PC-9 (cell line): ENCODE measurements at regions not wholly inside any gene's neighbourhood (a gene's known extent, or its start where the extent isn't known, plus 50 kb on each side); places are given as distances from the start of the nearest gene placed in this dataset.

Experiments used
- BruUV-seq: library from RNA; stranded (reverse); fragments of 400-500 nt; replicated peaks from 2 replicates; lab custom pipeline; 2021; lab: Mats Ljungman, UMichigan
- CTCF ChIA-PET: fragments of 300-600 bp; sonication (Branson Sonifier 250); formaldehyde crosslinking; loops from one replicate; lab custom pipeline; 2022; ENCODE audit warnings: antibody characterized with exemption; lab: Charles Lee
- POLR2A ChIA-PET: fragments of 300-600 bp; sonication (Branson Sonifier 250); formaldehyde crosslinking; loops from one replicate; lab custom pipeline; 2022; ENCODE audit warnings: antibody characterized with exemption; ENCODE audit not compliant: unreplicated experiment; lab: Charles Lee
- DNase-seq, 2 experiments: peaks; one replicate each; pipeline versions ENCODE4 v3.0.0 to v3.0.0-alpha.2; 2015 to 2022; ENCODE audit warnings: mixed read lengths in 1 of 2
- H2AFZ ChIP-seq: fragments of 200-600 bp; sonication (generic); 2 replicates; pipeline ENCODE4 v1.8.1; 2017; ENCODE audit warnings: antibody characterized with exemption
- H3F3A ChIP-seq: fragments of 200-600 bp; sonication (generic); 2 replicates; pipeline ENCODE4 v1.8.1; 2017; ENCODE audit warnings: antibody characterized with exemption, mild to moderate bottlenecking, low read depth; ENCODE audit not compliant: insufficient read depth
- H3K27ac ChIP-seq: fragments of 200-600 bp; sonication (generic); 2 replicates; pipeline ENCODE4 v1.6.1; 2016; ENCODE audit warnings: mixed run types
- H3K27me3 ChIP-seq: fragments of 200-600 bp; sonication (generic); 2 replicates; pipeline ENCODE4 v1.6.1; 2016; ENCODE audit warnings: low read depth, mixed run types; ENCODE audit not compliant: insufficient read depth
- H3K36me3 ChIP-seq: fragments of 200-600 bp; sonication (generic); 2 replicates; pipeline ENCODE4 v1.6.1; 2016; ENCODE audit warnings: low read depth, mixed run types
- H3K4me1 ChIP-seq: fragments of 200-600 bp; sonication (generic); replicated peaks from 2 replicates; pipeline ENCODE4 v1.6.1; 2016; ENCODE audit warnings: mixed run types; ENCODE audit not compliant: insufficient read depth
- H3K4me2 ChIP-seq: fragments of 200-600 bp; sonication (generic); 2 replicates; pipeline ENCODE4 v1.6.1; 2017; ENCODE audit warnings: mixed run types
- H3K4me3 ChIP-seq: fragments of 200-600 bp; sonication (generic); 2 replicates; pipeline ENCODE4 v1.6.1; 2016; ENCODE audit warnings: mixed run types
- H3K79me2 ChIP-seq: fragments of 200-600 bp; sonication (generic); 2 replicates; pipeline ENCODE4 v1.6.1; 2017; ENCODE audit warnings: low read depth, mixed run types
- H3K9me2 ChIP-seq: fragments of 200-600 bp; sonication (generic); 2 replicates; pipeline ENCODE4 v1.8.1; 2017; ENCODE audit warnings: mild to moderate bottlenecking; ENCODE audit not compliant: insufficient read depth
- H3K9me3 ChIP-seq: fragments of 200-600 bp; sonication (generic); 2 replicates; pipeline ENCODE4 v1.8.1; 2016; ENCODE audit warnings: low read depth; ENCODE audit not compliant: insufficient read depth
- H4K20me1 ChIP-seq: fragments of 200-600 bp; sonication (generic); 2 replicates; pipeline ENCODE4 v1.8.1; 2017; ENCODE audit not compliant: insufficient read depth
- EZH2 ChIP-seq: fragments of 200-600 bp; sonication (generic); IDR thresholded peaks from 2 replicates; pipeline ENCODE4 v1.8.0; 2017; ENCODE audit warnings: antibody characterized with exemption, low read depth
- intact Hi-C: fragments of 100-400 bp; cut with micrococcal nuclease; formaldehyde crosslinking; loops from one replicate; pipeline ENCODE4 v1.10.0; 2022; ENCODE audit not compliant: unreplicated experiment
- TF ChIP-seq, protein P1 (sequence below): fragments of 200-600 bp; sonication (generic); conservative IDR thresholded peaks from 2 replicates; pipeline ENCODE4 v1.6.1; 2017; ENCODE audit warnings: mixed run types, antibody characterized with exemption, mild to moderate bottlenecking, moderate library complexity

- no peaks in the 10 kb centered on the region for H3F3A ChIP-seq
- H3K27me3 ChIP-seq = peaks cover 28% of the 10 kb centered on the region
- BruUV-seq = no TSS peak
- no peak overlapping the region for H2AFZ ChIP-seq
- no peaks in the 10 kb centered on the region for H3K4me1 ChIP-seq
- H3K9me2 ChIP-seq = no peaks in the 10 kb centered on the region
- intact Hi-C loops = no loop called here
- H3K4me2 ChIP-seq = no peak overlapping the region
- ChIA-PET POLR2A (no interaction called here), CTCF (no interaction called here)
- no peak overlapping the region for H3K27ac ChIP-seq
- H4K20me1 ChIP-seq = no peaks in the 10 kb centered on the region
- no peaks in the 10 kb centered on the region for H3K36me3 ChIP-seq
- H3K79me2 ChIP-seq = no peaks in the 10 kb centered on the region
- H3K9me3 ChIP-seq = no peaks in the 10 kb centered on the region
- no peak overlapping the region for H3K4me3 ChIP-seq
- TF ChIP-seq EZH2 = no peak
- TF ChIP-seq, protein P1, sequence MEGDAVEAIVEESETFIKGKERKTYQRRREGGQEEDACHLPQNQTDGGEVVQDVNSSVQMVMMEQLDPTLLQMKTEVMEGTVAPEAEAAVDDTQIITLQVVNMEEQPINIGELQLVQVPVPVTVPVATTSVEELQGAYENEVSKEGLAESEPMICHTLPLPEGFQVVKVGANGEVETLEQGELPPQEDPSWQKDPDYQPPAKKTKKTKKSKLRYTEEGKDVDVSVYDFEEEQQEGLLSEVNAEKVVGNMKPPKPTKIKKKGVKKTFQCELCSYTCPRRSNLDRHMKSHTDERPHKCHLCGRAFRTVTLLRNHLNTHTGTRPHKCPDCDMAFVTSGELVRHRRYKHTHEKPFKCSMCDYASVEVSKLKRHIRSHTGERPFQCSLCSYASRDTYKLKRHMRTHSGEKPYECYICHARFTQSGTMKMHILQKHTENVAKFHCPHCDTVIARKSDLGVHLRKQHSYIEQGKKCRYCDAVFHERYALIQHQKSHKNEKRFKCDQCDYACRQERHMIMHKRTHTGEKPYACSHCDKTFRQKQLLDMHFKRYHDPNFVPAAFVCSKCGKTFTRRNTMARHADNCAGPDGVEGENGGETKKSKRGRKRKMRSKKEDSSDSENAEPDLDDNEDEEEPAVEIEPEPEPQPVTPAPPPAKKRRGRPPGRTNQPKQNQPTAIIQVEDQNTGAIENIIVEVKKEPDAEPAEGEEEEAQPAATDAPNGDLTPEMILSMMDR = no peak
- DNase-seq = no peak
These were observed 137.4 kb downstream of the PAPOLA start for GRCh38 chr14:96639550-96639949.

DNA sequence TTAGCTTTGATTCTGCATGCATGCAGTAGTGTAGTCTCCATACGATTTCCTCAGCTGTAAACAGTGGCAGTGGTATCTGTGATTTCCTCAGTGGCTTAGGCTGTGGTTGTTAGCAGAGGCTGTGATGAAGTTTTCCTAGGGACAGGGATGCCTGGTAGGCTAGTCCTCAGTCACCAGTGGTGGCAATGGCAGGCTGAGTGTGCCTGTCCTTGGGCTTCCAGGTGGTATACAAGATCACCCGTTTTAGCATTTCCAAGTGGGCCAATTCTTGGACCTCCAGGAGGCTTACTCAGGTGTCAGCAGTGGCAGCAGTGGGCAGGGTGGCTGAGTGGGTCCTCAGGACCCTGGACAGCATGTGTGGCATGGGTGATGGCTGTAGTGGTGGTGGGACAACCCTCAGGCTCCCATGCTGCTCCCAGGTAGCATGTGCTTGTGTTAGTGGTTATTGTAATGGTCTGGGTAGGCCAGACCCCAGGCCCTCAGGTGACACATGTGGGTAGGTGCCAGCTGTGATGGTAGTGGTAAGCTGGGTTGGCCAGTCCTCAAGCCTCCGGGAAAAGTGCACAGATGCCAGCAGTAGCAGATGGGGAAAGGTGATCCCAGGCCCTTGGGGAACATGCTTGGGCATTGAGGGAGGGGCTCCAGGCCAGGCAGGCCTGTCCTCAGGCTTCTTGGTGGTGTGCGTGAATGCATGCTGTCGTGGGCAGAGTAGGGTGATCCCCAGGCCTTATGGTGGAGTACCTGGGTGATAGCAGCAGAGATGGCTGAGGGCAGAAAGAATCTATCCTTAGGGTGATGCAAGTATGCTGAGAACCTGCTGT, 146.5 kb downstream of the PAPOLA start:
- CTCF ChIA-PET = no interaction called here
- no peak overlapping the region for H2AFZ ChIP-seq
- no TSS peak for BruUV-seq
- no peak overlapping the region for H3K4me3 ChIP-seq
- POLR2A ChIA-PET = no interaction called here
- no peaks in the 10 kb centered on the region for H3K79me2 ChIP-seq
- TF ChIP-seq, protein P1 = no peak
- TF ChIP-seq EZH2 = no peak
- no peak for DNase-seq
- intact Hi-C loops = no loop called here
- no peaks in the 10 kb centered on the region for H4K20me1 ChIP-seq
- no peaks in the 10 kb centered on the region for H3K9me2 ChIP-seq
- H3K27ac ChIP-seq = no peak overlapping the region
- H3K36me3 ChIP-seq = no peaks in the 10 kb centered on the region
- H3F3A ChIP-seq = no peaks in the 10 kb centered on the region
- H3K4me2 ChIP-seq = no peak overlapping the region
- no peaks in the 10 kb centered on the region for H3K27me3 ChIP-seq
- no peaks in the 10 kb centered on the region for H3K9me3 ChIP-seq
- no peaks in the 10 kb centered on the region for H3K4me1 ChIP-seq

DNA sequence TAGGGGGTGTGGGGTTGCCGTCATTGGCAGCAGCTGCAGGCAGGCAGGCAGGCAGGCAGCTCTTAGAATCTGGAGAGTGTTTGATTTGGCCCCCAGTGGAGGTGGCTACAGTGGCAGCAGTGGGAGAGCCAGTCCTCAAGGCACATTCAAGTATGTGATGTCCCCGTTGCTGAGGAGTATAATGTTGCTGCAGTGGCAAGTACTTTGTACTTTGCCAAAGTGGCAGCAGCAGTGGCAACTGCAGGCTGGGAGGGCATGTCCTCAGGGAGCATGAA, 147.1 kb downstream of the PAPOLA start:
- no peaks in the 10 kb centered on the region for H3K79me2 ChIP-seq
- DNase-seq = no peak
- no peaks in the 10 kb centered on the region for H4K20me1 ChIP-seq
- H3K4me2 ChIP-seq = no peak overlapping the region
- H2AFZ ChIP-seq = no peak overlapping the region
- H3K27me3 ChIP-seq = no peaks in the 10 kb centered on the region
- H3K4me3 ChIP-seq = no peak overlapping the region
- CTCF ChIA-PET = no interaction called here
- no peaks in the 10 kb centered on the region for H3F3A ChIP-seq
- H3K4me1 ChIP-seq = no peaks in the 10 kb centered on the region
- TF ChIP-seq EZH2 = no peak
- TF ChIP-seq, protein P1 = no peak
- H3K36me3 ChIP-seq = no peaks in the 10 kb centered on the region
- H3K9me2 ChIP-seq = no peaks in the 10 kb centered on the region
- no TSS peak for BruUV-seq
- no peaks in the 10 kb centered on the region for H3K9me3 ChIP-seq
- H3K27ac ChIP-seq = no peak overlapping the region
- intact Hi-C loops = no loop called here
- POLR2A ChIA-PET = no interaction called here
